Activated T-cell treated with anti-CD3 and anti-CD28 coated beads, Interleukin-2, amount 50 U/mL, for 4 hours (primary cell): ENCODE measurements at regions not wholly inside any gene's neighbourhood (a gene's known extent, or its start where the extent isn't known, plus 50 kb on each side); places are given as distances from the start of the nearest gene placed in this dataset.

Source experiments
- ATAC-seq, 2 donors: fragments of 200-7000 bp; cut with Tn5 transposase; one replicate each; pipeline ENCODE4 v1.10.0; 2021
- DNase-seq: peaks from one replicate; pipeline ENCODE4 v3.0.0-alpha.2; 2020
- H3K27me3 Mint-ChIP-seq: one replicate; pipeline ENCODE4 v1.8.0; 2021; ENCODE audit warnings: low read depth, mixed read lengths
- H3K36me3 Mint-ChIP-seq: one replicate; pipeline ENCODE4 v1.8.0; 2022; ENCODE audit warnings: mixed read lengths; ENCODE audit not compliant: insufficient read depth
- H3K4me1 Mint-ChIP-seq: one replicate; pipeline ENCODE4 v1.8.0; 2021; ENCODE audit warnings: low read depth, mixed read lengths
- H3K4me3 Mint-ChIP-seq: one replicate; pipeline ENCODE4 v1.8.0; 2021; ENCODE audit warnings: mild to moderate bottlenecking, moderate library complexity, mixed read lengths
- H3K9me3 Mint-ChIP-seq: one replicate; pipeline ENCODE4 v1.8.0; 2021; ENCODE audit warnings: mixed read lengths

DNA sequence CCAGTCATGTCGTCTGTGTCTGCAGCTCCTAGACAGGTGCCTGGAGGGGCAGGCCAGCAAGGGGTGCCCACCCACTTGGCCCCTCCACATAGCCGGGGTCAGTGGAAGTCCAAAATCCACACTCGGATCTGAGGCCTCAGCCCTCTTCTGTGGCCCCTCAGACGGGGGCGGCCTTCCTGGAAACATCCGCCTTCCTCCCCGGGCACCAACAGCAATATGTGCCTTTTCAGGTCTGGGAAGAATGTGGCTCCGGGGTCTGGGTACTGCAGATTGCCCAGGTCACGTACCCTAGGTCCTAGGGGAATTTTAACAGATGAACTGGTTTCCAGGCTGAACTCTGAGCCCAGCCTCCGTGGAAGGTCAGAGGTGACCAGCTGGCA lies 208.6 kb downstream of the CTTN start:
- no peaks in the 10 kb centered on the region for H3K36me3 Mint-ChIP-seq
- no peaks in the 10 kb centered on the region for H3K9me3 Mint-ChIP-seq
- peaks cover 5% of the 10 kb centered on the region for H3K27me3 Mint-ChIP-seq
- DNase-seq (no peak), ATAC-seq (no peak)
- no peak overlapping the region for H3K4me3 Mint-ChIP-seq
- no peaks in the 10 kb centered on the region for H3K4me1 Mint-ChIP-seq

- Mint-ChIP-seq H3K9me3 (no peaks in the 10 kb centered on the region), H3K27me3 (peaks cover 5% of the 10 kb centered on the region), H3K4me3 (no peak overlapping the region), H3K36me3 (no peaks in the 10 kb centered on the region), H3K4me1 (no peaks in the 10 kb centered on the region)
- DNase-seq (no peak), ATAC-seq (no peak)
Observed at GRCh38 chr11:70607561-70607960, 209.2 kb downstream of the CTTN start.

DNA sequence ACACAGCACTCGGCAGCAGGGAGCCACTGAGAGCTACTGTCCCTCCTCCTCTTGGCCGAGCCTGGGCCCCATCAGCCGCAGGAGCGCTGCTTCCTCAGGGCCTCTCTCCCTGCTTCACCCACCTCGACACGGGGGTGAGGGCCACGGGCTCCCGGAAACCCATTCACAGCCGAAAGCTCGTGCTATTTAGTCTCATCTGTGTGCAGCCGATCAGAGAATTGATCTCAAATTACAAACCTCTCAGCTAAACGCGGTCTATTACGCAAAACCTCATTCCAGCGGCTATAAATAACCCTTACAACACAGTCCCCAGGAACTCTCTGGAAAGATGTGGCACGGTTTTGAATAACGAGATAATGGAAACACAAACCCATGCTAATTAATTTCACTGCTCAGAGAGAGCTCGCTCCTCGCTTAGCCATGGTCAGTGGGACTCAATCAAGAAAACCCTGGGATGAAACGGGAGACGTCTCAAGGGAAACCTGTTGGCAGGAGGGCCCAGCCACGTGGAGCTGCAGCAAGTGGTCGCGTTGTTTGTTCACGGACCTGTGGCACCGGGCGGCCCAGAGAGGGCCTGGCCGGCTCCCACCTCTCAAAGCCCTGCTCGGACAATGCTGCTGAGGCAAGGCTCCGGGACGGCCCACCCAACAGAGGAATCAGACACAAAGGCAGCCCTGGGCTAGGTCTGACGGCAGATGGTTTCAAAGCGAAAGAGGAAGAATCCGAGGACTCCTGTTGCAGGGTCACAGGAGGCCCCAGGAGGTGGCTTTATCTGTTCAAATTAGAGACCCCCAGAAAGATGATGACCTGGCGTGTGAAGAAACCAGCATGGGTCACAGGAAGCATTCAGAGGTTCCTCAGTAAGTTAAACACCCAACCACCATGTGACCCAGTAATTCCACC lies 210.5 kb downstream of the CTTN start:
- Mint-ChIP-seq H3K4me3 (no peak overlapping the region), H3K4me1 (no peaks in the 10 kb centered on the region), H3K9me3 (no peaks in the 10 kb centered on the region), H3K36me3 (no peaks in the 10 kb centered on the region), H3K27me3 (peaks cover 5% of the 10 kb centered on the region)
- ATAC-seq (no peak), DNase-seq (no peak)

GRCh38 chr11:70610566-70611565 lies 212.5 kb downstream of the CTTN start:
- no peaks in the 10 kb centered on the region for H3K9me3 Mint-ChIP-seq
- ATAC-seq = no peak
- peaks cover 5% of the 10 kb centered on the region for H3K27me3 Mint-ChIP-seq
- H3K36me3 Mint-ChIP-seq = no peaks in the 10 kb centered on the region
- DNase-seq = no peak
- H3K4me3 Mint-ChIP-seq = no peak overlapping the region
- no peaks in the 10 kb centered on the region for H3K4me1 Mint-ChIP-seq

DNA sequence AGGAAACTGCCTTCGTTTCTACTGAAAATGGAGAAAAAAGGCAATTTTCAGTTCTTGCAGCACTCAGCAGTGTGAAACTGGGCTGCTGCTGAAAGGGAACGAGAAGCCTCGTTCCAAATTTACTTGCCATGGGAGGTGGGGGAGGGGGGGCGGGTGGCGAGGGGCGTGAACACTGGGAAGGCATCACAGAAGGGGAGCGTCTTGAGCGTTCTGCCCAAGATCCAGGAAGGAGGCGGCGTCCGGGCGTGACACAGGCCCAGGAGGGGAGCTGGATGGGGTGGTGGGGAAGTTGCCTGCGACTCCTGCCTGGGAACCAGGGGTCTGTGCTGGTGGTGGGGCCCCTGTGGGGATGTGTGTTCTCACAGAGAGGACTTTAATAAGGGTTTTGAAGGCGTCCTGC lies 213.5 kb downstream of the CTTN start:
- Mint-ChIP-seq H3K9me3 (no peaks in the 10 kb centered on the region), H3K4me1 (no peaks in the 10 kb centered on the region), H3K4me3 (no peak overlapping the region), H3K27me3 (peaks cover 5% of the 10 kb centered on the region), H3K36me3 (no peaks in the 10 kb centered on the region)
- DNase-seq (no peak), ATAC-seq (no peak)

GRCh38 chr11:70612459-70613141 lies 214.3 kb downstream of the CTTN start:
- Mint-ChIP-seq H3K36me3 (no peaks in the 10 kb centered on the region), H3K27me3 (peaks cover 5% of the 10 kb centered on the region), H3K4me3 (no peak overlapping the region), H3K4me1 (no peaks in the 10 kb centered on the region), H3K9me3 (no peaks in the 10 kb centered on the region)
- DNase-seq (no peak), ATAC-seq (no peak)

- Mint-ChIP-seq H3K9me3 (no peaks in the 10 kb centered on the region), H3K27me3 (peaks cover 2% of the 10 kb centered on the region), H3K36me3 (no peaks in the 10 kb centered on the region), H3K4me1 (no peaks in the 10 kb centered on the region), H3K4me3 (no peak overlapping the region)
- ATAC-seq (no peak), DNase-seq (no peak)
Observed at GRCh38 chr11:70614034-70614681, 215.8 kb downstream of the CTTN start.

- no peak for DNase-seq
- Mint-ChIP-seq H3K9me3 (no peaks in the 10 kb centered on the region), H3K4me3 (no peak overlapping the region), H3K4me1 (no peaks in the 10 kb centered on the region), H3K27me3 (no peaks in the 10 kb centered on the region), H3K36me3 (no peaks in the 10 kb centered on the region)
- ATAC-seq = no peak
Observed at GRCh38 chr11:70615036-70615875, 216.9 kb downstream of the CTTN start.

GRCh38 chr11:70616317-70616716 lies 218.0 kb downstream of the CTTN start:
- no peak overlapping the region for H3K4me3 Mint-ChIP-seq
- H3K9me3 Mint-ChIP-seq = no peaks in the 10 kb centered on the region
- no peaks in the 10 kb centered on the region for H3K36me3 Mint-ChIP-seq

GRCh38 chr11:70616938-70617654 lies 218.8 kb downstream of the CTTN start:
- ATAC-seq = no peak
- DNase-seq = no peak
- Mint-ChIP-seq H3K4me3 (no peak overlapping the region), H3K9me3 (no peaks in the 10 kb centered on the region), H3K27me3 (no peaks in the 10 kb centered on the region), H3K36me3 (no peaks in the 10 kb centered on the region), H3K4me1 (no peaks in the 10 kb centered on the region)

More at GRCh38 chr11:70616317-70616716, 218.0 kb downstream of the CTTN start:
- no peaks in the 10 kb centered on the region for H3K27me3 Mint-ChIP-seq
- DNase-seq (no peak), ATAC-seq (no peak)
- H3K4me1 Mint-ChIP-seq = no peaks in the 10 kb centered on the region

DNA sequence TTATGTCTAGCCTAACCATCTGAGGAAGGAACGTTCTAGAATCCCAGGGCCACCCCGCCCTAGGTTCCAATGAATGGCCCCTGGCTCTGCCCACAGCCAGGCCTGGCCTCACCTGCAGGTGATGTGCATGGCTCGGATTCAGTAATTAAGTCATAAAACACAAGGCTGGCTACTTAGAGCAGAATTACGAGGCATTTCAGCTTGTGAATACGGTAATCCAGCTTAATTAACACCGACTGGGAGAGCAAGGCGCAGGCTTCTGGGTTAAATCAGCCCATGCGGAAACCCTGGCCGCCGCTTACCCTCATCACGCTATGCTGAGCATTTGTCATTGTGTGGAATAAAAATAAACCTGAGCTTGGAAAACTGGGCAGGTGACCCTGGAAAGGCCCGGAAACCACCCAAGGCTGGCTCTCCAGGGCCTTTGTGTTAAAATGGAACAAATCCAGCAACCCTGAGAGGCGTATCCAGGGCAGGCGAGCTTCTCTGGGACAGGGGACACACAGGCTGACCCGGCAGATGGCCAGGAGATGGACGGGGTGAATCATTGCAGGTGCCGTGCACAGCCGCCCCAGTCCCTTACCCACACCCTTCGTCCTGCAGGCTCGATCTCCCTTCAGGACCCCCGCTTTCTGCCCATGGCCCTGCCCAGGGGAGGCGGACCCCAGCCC lies 220.2 kb downstream of the CTTN start:
- no peaks in the 10 kb centered on the region for H3K9me3 Mint-ChIP-seq
- H3K36me3 Mint-ChIP-seq = no peaks in the 10 kb centered on the region
- no peaks in the 10 kb centered on the region for H3K27me3 Mint-ChIP-seq

DNA sequence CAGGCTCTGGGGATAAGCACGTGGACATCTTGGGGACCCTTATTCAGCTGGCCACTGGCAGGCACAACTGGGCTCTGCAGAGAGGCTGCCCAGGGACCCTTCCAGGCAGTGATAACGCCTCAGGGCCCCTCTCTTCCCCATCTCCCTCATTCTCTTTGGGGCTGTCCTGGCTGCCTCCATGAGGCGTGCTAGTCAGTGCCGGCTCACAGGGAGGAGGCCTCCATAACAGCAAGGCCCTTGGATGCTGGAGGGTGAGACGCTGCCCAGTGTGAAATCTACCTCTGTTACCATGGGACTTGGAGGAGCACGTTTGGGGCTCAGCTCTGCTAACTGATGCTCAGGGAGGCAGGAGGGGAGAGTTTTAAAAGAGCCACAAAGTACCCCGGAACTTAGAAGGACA lies 221.3 kb downstream of the CTTN start:
- Mint-ChIP-seq H3K4me1 (no peaks in the 10 kb centered on the region), H3K9me3 (no peaks in the 10 kb centered on the region), H3K27me3 (no peaks in the 10 kb centered on the region), H3K4me3 (no peak overlapping the region), H3K36me3 (no peaks in the 10 kb centered on the region)
- ATAC-seq = no peak
- no peak for DNase-seq

More for the DNA sequence above, 220.2 kb downstream of the CTTN start:
- DNase-seq (no peak), ATAC-seq (no peak)
- no peaks in the 10 kb centered on the region for H3K4me1 Mint-ChIP-seq
- no peak overlapping the region for H3K4me3 Mint-ChIP-seq
